NT2/D1 (cell line): ENCODE measurements at regions not wholly inside any gene's neighbourhood (a gene's known extent, or its start where the extent isn't known, plus 50 kb on each side); places are given as distances from the start of the nearest gene placed in this dataset.
A peak's percentile ranks its signal among the peaks of the same experiment; 100 is the strongest.
"Not testable (repeated sequence)": the region's sequence is repeated elsewhere in the genome, so short reads cannot be mapped to it uniquely, and the experiment has no call there.

Source experiments
- DNase-seq: peaks from one replicate; pipeline ENCODE4 v3.0.0-alpha.2; 2011; ENCODE audit warnings: low read depth, low spot score
- H3K27me3 ChIP-seq: 2 replicates; pipeline ENCODE4 v1.6.0; 2011; ENCODE audit warnings: mild to moderate bottlenecking; ENCODE audit not compliant: insufficient read length, insufficient read depth
- H3K36me3 ChIP-seq: 2 replicates; pipeline ENCODE4 v1.6.1; 2011; ENCODE audit warnings: mild to moderate bottlenecking, low read length, mixed read lengths; ENCODE audit not compliant: insufficient read depth, insufficient read length
- H3K4me1 ChIP-seq: 2 replicates; pipeline ENCODE4 v1.5.1; 2011; ENCODE audit not compliant: insufficient read depth, insufficient read length
- H3K4me3 ChIP-seq: 2 replicates; pipeline ENCODE4 v1.5.1; 2011; ENCODE audit warnings: low read depth; ENCODE audit not compliant: insufficient read length
- H3K9ac ChIP-seq: 2 replicates; pipeline ENCODE4 v1.6.0; 2011; ENCODE audit warnings: low read depth; ENCODE audit not compliant: insufficient read length
- H3K9me3 ChIP-seq: 2 replicates; pipeline ENCODE4 v1.5.1; 2011; ENCODE audit warnings: mild to moderate bottlenecking, low read length; ENCODE audit not compliant: insufficient read depth
- SUZ12 ChIP-seq: IDR thresholded peaks from 2 replicates; pipeline ENCODE4 v1.6.1; 2011; ENCODE audit not compliant: insufficient read length, insufficient read depth; ENCODE audit errors: extremely low read depth
- YY1 ChIP-seq: IDR thresholded peaks from 2 replicates; pipeline ENCODE4 v1.6.1; 2011; ENCODE audit not compliant: insufficient read length, insufficient read depth
- ZNF274 ChIP-seq: IDR thresholded peaks from 2 replicates; pipeline ENCODE4 v1.6.1; 2011; ENCODE audit warnings: mild to moderate bottlenecking, low read depth, low read length

- Histone ChIP-seq H3K4me1 (no peaks in the 10 kb centered on the region), H3K4me3 (no peak overlapping the region), H3K9me3 (peaks cover 20% of the 10 kb centered on the region), H3K27me3 (no peaks in the 10 kb centered on the region), H3K36me3 (no peaks in the 10 kb centered on the region), H3K9ac (no peak overlapping the region)
- TF ChIP-seq ZNF274 (no peak), SUZ12 (no peak), YY1 (no peak)
- DNase-seq: no peak
Observed at GRCh38 chr3:55252921-55253320, 234.2 kb downstream of the WNT5A start.

- H3K4me1 ChIP-seq, H3K4me3 ChIP-seq, DNase-seq, H3K27me3 ChIP-seq, H3K36me3 ChIP-seq, H3K9ac ChIP-seq: not testable (repeated sequence)
- H3K9me3 ChIP-seq: peaks cover 20% of the 10 kb centered on the region
Observed at GRCh38 chr3:55249156-55249555, 237.9 kb downstream of the WNT5A start.

- no peak overlapping the region for H3K9ac ChIP-seq
- no peaks in the 10 kb centered on the region for H3K4me1 ChIP-seq
- no peak overlapping the region for H3K4me3 ChIP-seq
- peaks cover 20% of the 10 kb centered on the region for H3K9me3 ChIP-seq
- no peaks in the 10 kb centered on the region for H3K36me3 ChIP-seq
- no peak for DNase-seq
- no peak for TF ChIP-seq SUZ12
- no peak for TF ChIP-seq YY1
- no peaks in the 10 kb centered on the region for H3K27me3 ChIP-seq
Observed at GRCh38 chr3:55247666-55248065, 239.4 kb downstream of the WNT5A start.

GRCh38 chr3:55246033-55246432, 241.1 kb downstream of the WNT5A start:
- H3K4me3 ChIP-seq: no peak overlapping the region
- H3K27me3 ChIP-seq: no peaks in the 10 kb centered on the region
- no peak for DNase-seq
- no peak for TF ChIP-seq YY1
- no peak for TF ChIP-seq ZNF274
- TF ChIP-seq SUZ12: no peak
- no peaks in the 10 kb centered on the region for H3K36me3 ChIP-seq
- H3K9me3 ChIP-seq: peaks cover 20% of the 10 kb centered on the region
- H3K4me1 ChIP-seq: no peaks in the 10 kb centered on the region
- H3K9ac ChIP-seq: no peak overlapping the region

GRCh38 chr3:55245351-55245750, 241.8 kb downstream of the WNT5A start:
- Histone ChIP-seq H3K9me3 (peaks cover 17% of the 10 kb centered on the region), H3K36me3 (no peaks in the 10 kb centered on the region), H3K4me3 (no peak overlapping the region), H3K27me3 (no peaks in the 10 kb centered on the region), H3K9ac (no peak overlapping the region), H3K4me1 (no peaks in the 10 kb centered on the region)
- DNase-seq: no peak
- TF ChIP-seq SUZ12: no peak
- TF ChIP-seq ZNF274: no peak

GRCh38 chr3:55244247-55244646, 242.9 kb downstream of the WNT5A start:
- no peaks in the 10 kb centered on the region for H3K36me3 ChIP-seq
- DNase-seq: no peak
- no peak overlapping the region for H3K4me3 ChIP-seq
- no peak overlapping the region for H3K9ac ChIP-seq
- TF ChIP-seq ZNF274 (no peak), YY1 (no peak), SUZ12 (no peak)
- H3K9me3 ChIP-seq: peaks cover 9% of the 10 kb centered on the region; the same call in 1 of the 2 replicates
- no peaks in the 10 kb centered on the region for H3K4me1 ChIP-seq
- no peaks in the 10 kb centered on the region for H3K27me3 ChIP-seq

- Histone ChIP-seq H3K9me3 (peaks cover 3% of the 10 kb centered on the region; the same call in 1 of the 2 replicates), H3K9ac (no peak overlapping the region), H3K4me3 (no peak overlapping the region), H3K27me3 (no peaks in the 10 kb centered on the region), H3K36me3 (no peaks in the 10 kb centered on the region), H3K4me1 (no peaks in the 10 kb centered on the region)
- TF ChIP-seq ZNF274: no peak
- no peak for TF ChIP-seq YY1
- no peak for TF ChIP-seq SUZ12
- DNase-seq: no peak
Observed at GRCh38 chr3:55243678-55244077, 243.4 kb downstream of the WNT5A start.

GRCh38 chr3:55242921-55243320, 244.2 kb downstream of the WNT5A start:
- Histone ChIP-seq H3K36me3 (no peaks in the 10 kb centered on the region), H3K27me3 (no peaks in the 10 kb centered on the region), H3K4me1 (no peaks in the 10 kb centered on the region), H3K9ac (no peak overlapping the region), H3K4me3 (no peak overlapping the region), H3K9me3 (no peaks in the 10 kb centered on the region)
- DNase-seq: peak; percentile 58
- TF ChIP-seq YY1 (no peak), SUZ12 (no peak), ZNF274 (no peak)
